Suppressor macrophage treated with lipopolysaccharide for 4 hours (primary cell): ENCODE measurements at regions not wholly inside any gene's neighbourhood (a gene's known extent, or its start where the extent isn't known, plus 50 kb on each side); places are given as distances from the start of the nearest gene placed in this dataset.
"Not testable (repeated sequence)": the region's sequence is repeated elsewhere in the genome, so short reads cannot be mapped to it uniquely, and the experiment has no call there.

Experiments used
- DNase-seq: peaks from one replicate; pipeline ENCODE4 v3.0.0-alpha.2; 2020

- no peak for DNase-seq
Observed at GRCh38 chr5:89712134-89712700, 697.3 kb downstream of the CETN3 start.

- no peak for DNase-seq
Observed at GRCh38 chr5:89711526-89711925, 698.0 kb downstream of the CETN3 start.

- no peak for DNase-seq
Observed at GRCh38 chr5:89710006-89710405, 699.5 kb downstream of the CETN3 start.

- peak; percentile 39 for DNase-seq
Observed at GRCh38 chr5:89707891-89708290, 701.7 kb downstream of the CETN3 start.

GRCh38 chr5:89706731-89707130, 702.8 kb downstream of the CETN3 start:
- DNase-seq: no peak

GRCh38 chr5:89703817-89704216, 705.7 kb downstream of the CETN3 start:
- DNase-seq: no peak

GRCh38 chr5:89698028-89698427, 711.5 kb downstream of the CETN3 start:
- DNase-seq: no peak

- DNase-seq: no peak
Observed at GRCh38 chr5:89697581-89697980, 712.0 kb downstream of the CETN3 start.

- DNase-seq: no peak
Observed at GRCh38 chr5:89695371-89695770, 714.2 kb downstream of the CETN3 start.

GRCh38 chr5:89694026-89694550, 715.5 kb downstream of the CETN3 start:
- DNase-seq: no peak

GRCh38 chr5:89690331-89690730, 719.2 kb downstream of the CETN3 start:
- DNase-seq: no peak

GRCh38 chr5:89686081-89686765, 723.3 kb downstream of the CETN3 start:
- DNase-seq: peak; percentile 2

- DNase-seq: no peak
Observed at GRCh38 chr5:89676634-89677033, 732.9 kb downstream of the CETN3 start.

- no peak for DNase-seq
Observed at GRCh38 chr5:89673019-89673418, 736.5 kb downstream of the CETN3 start.

GRCh38 chr5:89668821-89669220, 740.7 kb downstream of the CETN3 start:
- DNase-seq: no peak

- DNase-seq: no peak
Observed at GRCh38 chr5:89662499-89662898, 747.1 kb downstream of the CETN3 start.

GRCh38 chr5:89638871-89639270, 755.9 kb upstream of the MEF2C start:
- DNase-seq: no peak

GRCh38 chr5:89634176-89634575, 751.2 kb upstream of the MEF2C start:
- DNase-seq: not testable (repeated sequence)

GRCh38 chr5:89630064-89630463, 747.1 kb upstream of the MEF2C start:
- DNase-seq: not testable (repeated sequence)

- DNase-seq: no peak
Observed at GRCh38 chr5:89628876-89629635, 746.1 kb upstream of the MEF2C start.

GRCh38 chr5:89615839-89616518, 733.0 kb upstream of the MEF2C start:
- no peak for DNase-seq

- DNase-seq: peak; percentile 2
Observed at GRCh38 chr5:89613222-89613956, 730.4 kb upstream of the MEF2C start.
